Endothelial cell of umbilical vein (primary cell): ENCODE measurements at regions not wholly inside any gene's neighbourhood (a gene's known extent, or its start where the extent isn't known, plus 50 kb on each side); places are given as distances from the start of the nearest gene placed in this dataset.

Experiments
- BruUV-seq: library from RNA; stranded (reverse); fragments of 400-500 nt; replicated peaks from 2 replicates; lab custom pipeline; 2021; lab: Mats Ljungman, UMichigan
- CTCF ChIA-PET: fragments of 300-600, 350-600 bp; sonication (Branson Sonifier 250); formaldehyde crosslinking; loops from one replicate; lab custom pipeline; 2021; ENCODE audit warnings: antibody characterized with exemption, inconsistent platforms; lab: Charles Lee
- POLR2A ChIA-PET: fragments of 300-600, 350-600 bp; sonication (Branson Sonifier 250); formaldehyde crosslinking; loops from one replicate; lab custom pipeline; 2021; ENCODE audit warnings: antibody characterized with exemption, inconsistent platforms; lab: Charles Lee
- DNase-seq: peaks from one replicate; pipeline ENCODE4 v3.0.0-alpha.2; 2011; ENCODE audit warnings: low read depth, low spot score
- FAIRE-seq: peaks from 2 replicates; lab custom pipeline; 2011; peaks lifted over from hg19 to GRCh38; lab: Jason Lieb, UNC
- H2AFZ ChIP-seq: 2 replicates; pipeline ENCODE4 v1.6.0; 2012; ENCODE audit warnings: low read depth, low read length, control low read depth, inconsistent platforms
- H3K27ac ChIP-seq: 2 replicates; pipeline ENCODE4 v1.5.1; 2011; ENCODE audit warnings: low read depth, mild to moderate bottlenecking, control low read depth, low read length, moderate library complexity; ENCODE audit not compliant: insufficient read depth
- H3K27me3 ChIP-seq, 2 experiments: 2 replicates each; pipeline versions ENCODE4 v1.6.0 to v1.6.1; 2011; ENCODE audit warnings: low read length in 2 of 2, mixed read lengths in 1 of 2; ENCODE audit not compliant: control insufficient read depth in 2 of 2, insufficient read depth in 2 of 2
- H3K36me3 ChIP-seq, 2 experiments: 2 replicates in 1 of 2; 3 replicates in 1 of 2; pipeline ENCODE4 v1.5.1; 2011; ENCODE audit warnings: low read length in 2 of 2, mild to moderate bottlenecking in 1 of 2, moderate library complexity in 1 of 2; ENCODE audit not compliant: control insufficient read depth in 2 of 2, insufficient read depth in 2 of 2; ENCODE audit errors: extremely low read depth in 1 of 2
- H3K4me1 ChIP-seq: 3 replicates; pipeline ENCODE4 v1.5.1; 2011; ENCODE audit warnings: mild to moderate bottlenecking, low read length; ENCODE audit not compliant: control insufficient read depth, insufficient read depth; ENCODE audit errors: extremely low read depth
- H3K4me2 ChIP-seq: 2 replicates; pipeline ENCODE4 v1.6.1; 2011; ENCODE audit warnings: low read length, control low read depth, mixed read lengths; ENCODE audit not compliant: insufficient read depth
- H3K4me3 ChIP-seq, 3 experiments: fragments of 200-600 bp in 1 of 3; sonication (generic), shearing (Covaris generic) in 1 of 3; replicated peaks in 1 of 3; 2 replicates each; pipeline ENCODE4 v1.5.1; 2011 to 2016; ENCODE audit warnings: control low read depth in 3 of 3, low read length in 3 of 3, mild to moderate bottlenecking in 2 of 3, inconsistent platforms in 1 of 3, low read depth in 1 of 3, moderate library complexity in 1 of 3; ENCODE audit not compliant: insufficient read depth in 1 of 3
- H3K79me2 ChIP-seq: 2 replicates; pipeline ENCODE4 v1.6.0; 2012; ENCODE audit warnings: low read length, inconsistent platforms; ENCODE audit not compliant: control insufficient read depth, insufficient read depth
- H3K9ac ChIP-seq: replicated peaks from 2 replicates; pipeline ENCODE3; 2011; ENCODE audit warnings: low read length, control low read depth; ENCODE audit not compliant: insufficient read depth; ENCODE audit errors: extremely low read depth
- H3K9me1 ChIP-seq: replicated peaks from 3 replicates; pipeline ENCODE4 v1.6.0; 2011; ENCODE audit warnings: mild to moderate bottlenecking, low read length; ENCODE audit not compliant: control insufficient read depth, insufficient read depth; ENCODE audit errors: extremely low read depth
- H3K9me3 ChIP-seq: replicated peaks from 2 replicates; pipeline ENCODE4 v1.5.1; 2012; ENCODE audit warnings: low read length, inconsistent platforms; ENCODE audit not compliant: control insufficient read depth, insufficient read depth
- H4K20me1 ChIP-seq: replicated peaks from 2 replicates; pipeline ENCODE3; 2011; ENCODE audit warnings: mild to moderate bottlenecking, low read length; ENCODE audit not compliant: control insufficient read depth, insufficient read depth; ENCODE audit errors: extremely low read depth
- EZH2 ChIP-seq: IDR thresholded peaks from 2 replicates; pipeline ENCODE4 v1.6.1; 2012; ENCODE audit warnings: borderline replicate concordance, low read depth, mild to moderate bottlenecking, moderate library complexity, low read length, inconsistent platforms; ENCODE audit not compliant: severe bottlenecking
- FOS ChIP-seq: IDR thresholded peaks from 2 replicates; pipeline ENCODE4 v1.6.1; 2011; ENCODE audit warnings: mild to moderate bottlenecking, low read length, moderate library complexity, borderline replicate concordance; ENCODE audit not compliant: insufficient read depth
- GATA2 ChIP-seq: IDR thresholded peaks from 2 replicates; pipeline ENCODE4 v1.7.0; 2011; ENCODE audit warnings: low read depth, mild to moderate bottlenecking, moderate library complexity, mixed read lengths, low read length; ENCODE audit not compliant: insufficient read length, insufficient read depth
- JUN ChIP-seq: IDR thresholded peaks from 2 replicates; pipeline ENCODE4 v1.6.1; 2011; ENCODE audit warnings: borderline replicate concordance, low read depth; ENCODE audit not compliant: insufficient read length, insufficient read depth
- MYC ChIP-seq: IDR thresholded peaks from one replicate; pipeline ENCODE4 v1.6.1; 2011; ENCODE audit warnings: mild to moderate bottlenecking, low read depth, low read length
- POLR2A ChIP-seq: IDR thresholded peaks from 2 replicates; pipeline ENCODE4 v1.6.1; 2012; ENCODE audit warnings: low read depth, mild to moderate bottlenecking, control low read depth, low read length
- POLR2AphosphoS5 ChIP-seq: IDR thresholded peaks from 2 replicates; pipeline ENCODE4 v1.6.1; 2012; ENCODE audit warnings: low read depth, mild to moderate bottlenecking, control low read depth, low read length, moderate library complexity; ENCODE audit not compliant: insufficient read depth
- dilution Hi-C: fragments of 300-500 bp; cut with MboI; formaldehyde crosslinking; loops from one replicate; pipeline ENCODE4 v1.15.0; 2019; ENCODE audit warnings: low sequenced_read_pairs; ENCODE audit not compliant: extremely low pct_ligation_motif_present
- intact Hi-C: fragments of 100-400 bp; cut with micrococcal nuclease; formaldehyde crosslinking; loops from one replicate; pipeline ENCODE4 v1.10.0; 2022
- TF ChIP-seq, protein P1 (sequence below): IDR thresholded peaks from 2 replicates; pipeline ENCODE4 v1.6.1; 2011; ENCODE audit not compliant: insufficient read depth, insufficient read length
- TF ChIP-seq, protein P2 (sequence below), 2 donors: IDR thresholded peaks; 1 replicate in 1 of 2; 2 replicates in 1 of 2; pipeline ENCODE4 v1.5.1; 2011; ENCODE audit warnings: low read length in 2 of 2, mild to moderate bottlenecking in 2 of 2, moderate library complexity in 2 of 2, control low read depth in 1 of 2, inconsistent platforms in 1 of 2, low read depth in 1 of 2; ENCODE audit not compliant: insufficient read depth in 1 of 2; ENCODE audit errors: extremely low read depth in 1 of 2

DNA sequence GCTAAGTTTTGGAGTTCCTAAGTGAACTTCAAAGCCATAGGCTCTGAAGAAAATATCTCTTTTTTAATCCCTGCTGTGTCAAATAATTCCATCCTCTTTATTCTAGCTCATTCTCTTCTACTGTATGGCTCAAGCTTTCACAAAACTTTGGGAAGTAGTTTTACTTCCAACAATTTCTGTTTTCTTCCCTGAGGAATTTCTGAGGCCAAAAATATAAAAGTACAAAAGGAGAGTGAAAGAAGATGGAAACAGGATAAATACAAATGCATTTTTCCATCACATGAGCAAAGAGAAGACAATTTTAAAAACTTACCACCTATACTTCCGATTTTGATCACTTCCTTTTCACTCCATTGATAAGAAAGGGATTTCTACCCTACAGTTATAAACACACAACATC lies 585.7 kb upstream of the DAB2 start:
- no peak overlapping the region for H2AFZ ChIP-seq
- H3K27ac ChIP-seq: no peak overlapping the region
- CTCF ChIA-PET: no interaction called here
- FAIRE-seq: no peak
- no TSS peak for BruUV-seq
- DNase-seq: no peak
- H4K20me1 ChIP-seq: no peaks in the 10 kb centered on the region
- no peak overlapping the region for H3K4me3 ChIP-seq
- intact Hi-C loops (no loop called here), dilution Hi-C loops (no loop called here)
- H3K36me3 ChIP-seq: no peaks in the 10 kb centered on the region
- TF ChIP-seq POLR2AphosphoS5: no peak
- TF ChIP-seq, protein P1, sequence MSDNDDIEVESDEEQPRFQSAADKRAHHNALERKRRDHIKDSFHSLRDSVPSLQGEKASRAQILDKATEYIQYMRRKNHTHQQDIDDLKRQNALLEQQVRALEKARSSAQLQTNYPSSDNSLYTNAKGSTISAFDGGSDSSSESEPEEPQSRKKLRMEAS: no peak
- no peak for TF ChIP-seq MYC
- no peak overlapping the region for H3K4me2 ChIP-seq
- H3K27me3 ChIP-seq: no peaks in the 10 kb centered on the region
- POLR2A ChIA-PET: no interaction called here
- no peak overlapping the region for H3K9ac ChIP-seq
- no peaks in the 10 kb centered on the region for H3K9me1 ChIP-seq
- no peaks in the 10 kb centered on the region for H3K79me2 ChIP-seq
- no peaks in the 10 kb centered on the region for H3K4me1 ChIP-seq
- H3K9me3 ChIP-seq: no peaks in the 10 kb centered on the region

DNA sequence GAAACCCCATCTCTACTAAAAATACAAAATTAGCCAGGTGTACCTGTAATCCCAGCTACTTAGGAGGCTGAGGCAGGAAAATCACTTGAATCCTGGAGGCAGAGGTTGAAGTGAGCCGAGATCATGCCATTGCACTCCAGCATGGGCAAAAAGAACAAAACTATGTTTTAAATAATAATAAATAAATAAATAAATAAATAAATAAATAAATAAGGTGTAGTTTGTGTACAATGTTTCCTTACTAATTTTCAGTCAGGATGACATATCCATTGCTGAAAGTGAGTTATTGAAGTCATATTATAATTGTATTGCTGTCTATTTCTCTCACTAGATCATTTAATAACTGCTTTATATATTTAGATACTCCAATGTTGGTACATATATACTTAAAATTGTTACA lies 581.5 kb upstream of the DAB2 start:
- Histone ChIP-seq H3K36me3 (no peaks in the 10 kb centered on the region), H3K4me3 (no peak overlapping the region), H3K79me2 (no peaks in the 10 kb centered on the region), H4K20me1 (no peaks in the 10 kb centered on the region), H3K9ac (no peak overlapping the region), H3K27me3 (no peaks in the 10 kb centered on the region), H3K9me3 (no peaks in the 10 kb centered on the region), H3K4me2 (no peak overlapping the region), H3K9me1 (no peaks in the 10 kb centered on the region), H3K4me1 (no peaks in the 10 kb centered on the region), H2AFZ (no peak overlapping the region), H3K27ac (no peak overlapping the region)
- intact Hi-C loops: no loop called here
- ChIA-PET CTCF (no interaction called here), POLR2A (interaction anchor here (0.7 kb wide), 1 partner anchor 126 kb away, joined by 5 read pairs; no protein-coding TSS in a partner anchor)
- TF ChIP-seq, protein P2, sequence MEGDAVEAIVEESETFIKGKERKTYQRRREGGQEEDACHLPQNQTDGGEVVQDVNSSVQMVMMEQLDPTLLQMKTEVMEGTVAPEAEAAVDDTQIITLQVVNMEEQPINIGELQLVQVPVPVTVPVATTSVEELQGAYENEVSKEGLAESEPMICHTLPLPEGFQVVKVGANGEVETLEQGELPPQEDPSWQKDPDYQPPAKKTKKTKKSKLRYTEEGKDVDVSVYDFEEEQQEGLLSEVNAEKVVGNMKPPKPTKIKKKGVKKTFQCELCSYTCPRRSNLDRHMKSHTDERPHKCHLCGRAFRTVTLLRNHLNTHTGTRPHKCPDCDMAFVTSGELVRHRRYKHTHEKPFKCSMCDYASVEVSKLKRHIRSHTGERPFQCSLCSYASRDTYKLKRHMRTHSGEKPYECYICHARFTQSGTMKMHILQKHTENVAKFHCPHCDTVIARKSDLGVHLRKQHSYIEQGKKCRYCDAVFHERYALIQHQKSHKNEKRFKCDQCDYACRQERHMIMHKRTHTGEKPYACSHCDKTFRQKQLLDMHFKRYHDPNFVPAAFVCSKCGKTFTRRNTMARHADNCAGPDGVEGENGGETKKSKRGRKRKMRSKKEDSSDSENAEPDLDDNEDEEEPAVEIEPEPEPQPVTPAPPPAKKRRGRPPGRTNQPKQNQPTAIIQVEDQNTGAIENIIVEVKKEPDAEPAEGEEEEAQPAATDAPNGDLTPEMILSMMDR (IDR thresholded peaks at IDR 0.05; ENCODE audit: extremely low read depth in 1 of 2, insufficient read depth in 1 of 2, low read depth in 1 of 2, low read length in 2 of 2): no peak
- TF ChIP-seq FOS: no peak
- TF ChIP-seq, protein P1: no peak
- TF ChIP-seq EZH2: no peak
- TF ChIP-seq MYC: no peak
- TF ChIP-seq JUN: no peak
- no peak for TF ChIP-seq POLR2A
- no peak for TF ChIP-seq POLR2AphosphoS5
- no peak for TF ChIP-seq GATA2
- FAIRE-seq (no peak), DNase-seq (no peak)
- dilution Hi-C loops: no loop called here
- BruUV-seq: no TSS peak
